NCI-H2081 treated with DMSO at 0.1 percent for 48 hours (cell line): ENCODE measurements at regions not wholly inside any gene's neighbourhood (a gene's known extent, or its start where the extent isn't known, plus 50 kb on each side); places are given as distances from the start of the nearest gene placed in this dataset.

Experiments used
- DNase-seq: peaks from one replicate; lab custom pipeline; 2025; lab: John Stamatoyannopoulos, UW

DNA sequence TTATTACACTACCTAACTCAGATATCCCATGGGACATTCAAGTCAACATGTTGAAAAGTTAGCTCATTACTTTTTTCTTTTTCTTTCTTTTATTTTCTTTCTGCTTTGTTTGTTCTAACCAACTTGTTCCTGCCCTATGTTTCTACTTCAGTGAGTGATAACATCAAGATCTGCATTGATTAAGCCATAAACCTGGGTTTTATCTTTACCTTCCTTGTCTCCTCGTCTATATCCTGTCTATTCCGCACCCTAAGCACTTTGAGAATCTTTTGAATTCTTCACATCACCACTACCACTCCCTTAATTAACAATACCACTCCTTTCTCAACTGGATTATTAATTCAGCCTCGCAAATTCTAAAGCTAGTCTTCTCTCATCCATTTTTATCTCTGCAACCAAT lies 81.9 kb upstream of the AVPR1A start:
- no peak for DNase-seq

DNA sequence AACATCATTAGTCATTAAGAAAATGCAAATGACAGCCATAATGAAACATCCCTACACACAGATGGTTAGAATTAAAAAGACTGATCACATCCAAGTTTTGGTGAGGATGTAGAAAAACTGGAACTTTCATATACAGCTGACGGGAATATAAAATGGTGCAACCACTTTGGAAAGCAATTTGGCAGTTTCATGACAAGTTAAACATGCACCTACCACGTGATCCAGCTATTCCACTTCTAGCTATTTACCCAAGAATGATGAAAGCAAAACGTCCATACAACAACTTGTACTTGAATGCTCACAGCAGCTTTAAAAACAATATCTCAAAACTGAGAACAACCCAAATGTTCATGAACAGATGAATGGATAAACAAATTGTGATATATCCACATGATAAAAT lies 77.9 kb upstream of the AVPR1A start:
- DNase-seq: no peak

DNA sequence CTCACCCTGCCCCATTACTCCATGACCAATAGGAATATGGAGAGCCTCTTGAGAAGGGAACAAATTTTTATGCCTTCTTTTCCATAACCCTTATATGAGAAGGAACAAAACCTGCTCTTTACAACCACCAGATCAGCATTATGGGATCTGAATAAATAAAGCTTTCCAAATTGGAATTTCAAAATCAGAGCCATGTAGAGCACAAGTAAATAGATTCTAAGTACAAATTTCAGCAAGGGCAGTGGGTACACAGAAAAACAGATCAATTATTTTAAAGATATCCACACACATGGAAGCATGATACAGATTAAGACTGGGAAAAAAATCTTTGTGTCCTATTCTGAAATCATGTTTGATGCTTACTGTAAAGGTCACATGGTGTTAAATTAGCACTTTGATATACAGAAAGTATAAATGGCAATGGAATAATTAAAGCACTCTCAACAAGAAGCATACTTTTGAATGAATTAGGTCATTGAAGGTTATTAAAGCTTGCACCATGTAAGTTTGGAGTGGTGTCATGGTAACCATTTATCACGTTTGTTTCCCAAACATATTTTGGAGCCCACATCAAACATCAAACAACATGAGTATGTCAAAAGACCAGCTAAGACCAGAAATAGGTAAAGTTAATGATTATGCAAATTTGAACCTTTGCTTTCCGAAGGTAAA lies 75.9 kb upstream of the AVPR1A start:
- DNase-seq: no peak

DNA sequence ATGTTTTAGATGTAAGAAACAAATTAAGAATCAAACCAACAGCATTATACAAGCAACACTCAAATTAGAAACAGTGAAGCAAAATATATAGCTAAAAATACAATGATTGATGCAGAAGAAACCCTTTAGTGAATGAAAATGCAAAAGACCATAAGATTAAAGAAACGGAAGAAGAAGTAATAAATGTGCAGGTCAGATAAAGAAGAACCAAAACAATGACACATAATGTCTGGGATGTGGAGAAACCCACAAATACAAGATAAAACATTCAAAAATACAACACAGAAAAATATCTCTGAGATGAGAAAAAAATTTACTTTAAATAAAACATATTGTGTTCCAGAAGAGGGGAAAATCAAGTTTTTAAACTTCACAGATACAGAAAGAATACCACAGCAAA lies 73.4 kb upstream of the AVPR1A start:
- DNase-seq: no peak

DNA sequence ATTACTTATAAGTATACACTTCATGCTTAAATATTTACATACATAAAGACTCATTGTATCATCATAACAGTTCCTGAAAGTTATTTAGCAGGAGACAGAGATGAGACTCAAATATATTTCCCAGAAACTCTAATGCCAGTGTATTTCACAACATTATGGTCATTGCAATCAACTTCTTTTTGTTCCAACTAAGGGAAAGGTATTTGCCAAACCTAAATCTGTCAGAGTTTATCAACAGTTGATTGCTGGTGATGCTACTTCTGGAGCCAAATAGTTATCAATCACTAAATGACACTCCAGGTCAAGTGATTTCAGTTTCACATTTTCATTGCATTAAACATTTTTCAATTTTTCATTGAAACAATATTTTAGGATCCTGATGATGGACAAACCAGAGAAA lies 72.1 kb upstream of the AVPR1A start:
- no peak for DNase-seq

DNA sequence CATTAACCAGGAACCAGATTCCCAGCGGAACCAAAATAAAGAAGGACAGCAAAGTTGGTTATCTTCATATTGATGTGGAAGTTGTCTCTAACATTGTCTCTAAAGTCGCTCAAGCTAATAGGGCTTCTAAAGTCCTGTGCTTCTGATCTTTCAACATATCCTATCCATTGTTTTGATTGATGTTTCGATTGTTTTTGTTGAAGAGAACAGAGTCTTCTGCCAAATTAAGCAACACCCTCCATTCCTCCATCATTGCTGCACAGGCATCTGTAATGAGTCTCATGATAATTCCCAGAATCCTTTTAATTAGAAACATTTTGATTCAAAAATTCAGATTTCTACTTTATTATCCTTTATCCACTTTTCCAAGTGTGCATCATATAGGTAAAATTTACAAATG lies 71.6 kb upstream of the AVPR1A start:
- no peak for DNase-seq

DNA sequence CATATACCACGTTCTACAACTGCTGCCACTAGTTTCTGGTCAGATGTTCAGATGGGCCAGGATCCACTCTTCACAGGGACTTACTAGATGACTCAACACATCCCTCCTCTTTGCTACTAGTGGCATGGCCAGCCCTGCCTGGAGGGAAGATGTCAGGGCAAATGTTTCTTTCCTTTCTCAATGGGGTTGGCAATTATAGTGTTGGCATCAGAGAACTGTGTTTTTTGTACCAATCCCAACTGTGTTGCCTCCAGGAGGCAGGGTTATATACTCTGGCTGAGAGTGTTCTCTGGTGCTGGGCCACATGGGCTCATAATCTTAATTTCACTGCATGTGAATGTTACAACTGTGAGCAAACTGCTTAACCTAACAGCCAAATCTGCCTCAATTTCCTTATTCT lies 69.9 kb upstream of the AVPR1A start:
- DNase-seq: no peak

DNA sequence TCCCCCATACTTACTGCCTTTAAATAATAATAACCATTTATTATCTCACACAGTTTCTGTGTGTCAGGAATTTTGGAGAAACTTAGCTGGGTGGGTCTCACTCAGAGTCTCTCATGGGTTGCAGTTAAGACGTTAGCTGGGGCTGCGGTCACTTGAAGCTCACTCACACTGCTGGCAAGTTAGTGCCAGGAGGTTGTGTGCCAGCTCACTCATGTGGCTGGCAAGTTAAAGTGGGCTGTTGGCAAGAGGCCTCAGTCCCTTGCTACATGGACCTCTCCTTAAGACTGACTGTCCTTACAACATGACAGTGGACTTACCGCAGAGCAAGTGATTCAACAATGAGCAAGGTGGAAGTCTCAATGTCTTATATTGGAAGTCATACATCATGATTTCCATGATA lies 61.3 kb upstream of the AVPR1A start:
- DNase-seq: no peak

DNA sequence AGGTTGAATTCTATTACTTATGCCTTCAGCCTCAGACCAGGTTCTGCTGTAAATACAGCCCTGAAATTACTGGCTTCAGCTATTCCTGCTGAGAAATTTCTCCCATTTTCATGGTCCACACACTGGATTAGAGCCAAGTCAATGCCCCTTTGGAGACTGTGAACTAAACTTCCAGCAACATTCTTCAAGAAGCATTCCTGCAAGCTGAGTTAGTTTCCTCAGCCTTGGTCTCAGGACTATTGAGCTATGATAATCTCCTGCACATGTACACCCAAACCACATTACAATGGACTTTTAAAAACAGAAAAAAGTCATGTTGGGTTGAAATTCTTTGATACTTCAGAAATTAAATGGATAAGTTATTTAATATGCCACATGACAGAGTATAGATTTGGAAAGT lies 58.0 kb upstream of the AVPR1A start:
- DNase-seq: no peak

DNA sequence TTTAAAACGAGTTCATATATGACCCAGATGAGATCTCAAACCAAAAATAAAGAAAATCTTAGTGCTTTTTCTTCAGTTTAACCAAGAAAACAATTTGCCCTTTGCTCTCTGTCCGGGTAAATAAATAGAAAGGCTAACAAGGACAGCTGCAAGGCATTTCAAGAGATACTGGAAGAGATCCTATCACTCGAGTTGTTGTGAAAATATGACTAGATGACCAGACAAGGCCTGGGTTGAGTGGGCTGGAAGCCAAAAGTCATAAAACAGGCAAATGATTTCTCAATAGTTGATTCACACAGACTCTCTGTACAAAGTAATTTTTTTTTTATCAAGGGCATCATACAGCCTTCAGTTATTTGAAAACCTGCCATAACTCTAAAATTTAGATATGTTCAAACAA lies 55.9 kb upstream of the AVPR1A start:
- DNase-seq: no peak

DNA sequence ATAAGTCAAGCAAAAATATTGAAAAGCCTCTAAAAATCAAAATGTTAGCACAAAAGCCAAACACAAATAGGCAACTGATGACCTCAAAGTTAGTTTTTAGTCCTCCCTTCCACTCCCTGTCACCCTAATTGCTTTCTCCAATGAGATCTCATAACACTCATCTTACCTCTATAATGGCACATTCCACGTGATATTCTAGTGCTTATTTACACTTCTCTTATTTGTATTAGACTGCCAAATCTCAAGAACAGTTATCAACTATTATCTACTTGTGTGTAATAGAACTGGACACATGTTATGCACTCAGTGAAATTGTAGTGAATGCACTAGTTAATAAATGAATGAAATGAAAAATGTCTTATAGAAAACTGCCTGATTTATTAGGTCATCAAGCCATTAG lies 55.5 kb upstream of the AVPR1A start:
- DNase-seq: no peak
